C4-2B (cell line): ENCODE measurements at regions not wholly inside any gene's neighbourhood (a gene's known extent, or its start where the extent isn't known, plus 50 kb on each side); places are given as distances from the start of the nearest gene placed in this dataset.

ENCODE experiments used
- ZFX ChIP-seq: fragments of 450-650 bp; IDR thresholded peaks from 2 replicates; pipeline ENCODE4 v1.6.1; 2017
- TF ChIP-seq, protein P1 (sequence below): fragments of 450-650 bp; conservative IDR thresholded peaks from 2 replicates; pipeline ENCODE4 v1.5.1; 2017; ENCODE audit warnings: mild to moderate bottlenecking

DNA sequence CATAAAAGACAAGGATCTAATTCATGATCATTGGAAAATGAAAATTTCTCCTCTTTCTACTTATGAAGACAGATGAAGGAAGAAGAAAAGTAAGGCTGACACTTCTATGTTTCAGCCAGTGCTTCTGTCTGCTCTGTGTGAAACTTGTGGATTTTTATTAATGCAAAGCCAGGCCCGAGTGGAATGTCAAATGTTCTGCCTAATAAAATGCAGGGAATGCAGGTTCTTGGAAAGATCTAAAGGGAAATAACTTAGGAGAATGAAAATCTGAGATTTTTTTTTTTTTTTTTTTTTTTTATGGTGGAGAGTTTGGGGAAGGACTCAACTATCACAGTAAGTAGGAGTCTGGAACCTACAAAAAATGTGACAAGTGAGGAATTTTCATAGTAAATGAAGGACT, 1732.3 kb upstream of the SLC10A2 start:
- TF ChIP-seq, protein P1, sequence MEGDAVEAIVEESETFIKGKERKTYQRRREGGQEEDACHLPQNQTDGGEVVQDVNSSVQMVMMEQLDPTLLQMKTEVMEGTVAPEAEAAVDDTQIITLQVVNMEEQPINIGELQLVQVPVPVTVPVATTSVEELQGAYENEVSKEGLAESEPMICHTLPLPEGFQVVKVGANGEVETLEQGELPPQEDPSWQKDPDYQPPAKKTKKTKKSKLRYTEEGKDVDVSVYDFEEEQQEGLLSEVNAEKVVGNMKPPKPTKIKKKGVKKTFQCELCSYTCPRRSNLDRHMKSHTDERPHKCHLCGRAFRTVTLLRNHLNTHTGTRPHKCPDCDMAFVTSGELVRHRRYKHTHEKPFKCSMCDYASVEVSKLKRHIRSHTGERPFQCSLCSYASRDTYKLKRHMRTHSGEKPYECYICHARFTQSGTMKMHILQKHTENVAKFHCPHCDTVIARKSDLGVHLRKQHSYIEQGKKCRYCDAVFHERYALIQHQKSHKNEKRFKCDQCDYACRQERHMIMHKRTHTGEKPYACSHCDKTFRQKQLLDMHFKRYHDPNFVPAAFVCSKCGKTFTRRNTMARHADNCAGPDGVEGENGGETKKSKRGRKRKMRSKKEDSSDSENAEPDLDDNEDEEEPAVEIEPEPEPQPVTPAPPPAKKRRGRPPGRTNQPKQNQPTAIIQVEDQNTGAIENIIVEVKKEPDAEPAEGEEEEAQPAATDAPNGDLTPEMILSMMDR: no peak
- TF ChIP-seq ZFX: no peak
